ENCODE measurements at regions not wholly inside any gene's neighbourhood (a gene's known extent, or its start where the extent isn't known, plus 50 kb on each side); places are given as distances from the start of the nearest gene placed in this dataset.

DNA sequence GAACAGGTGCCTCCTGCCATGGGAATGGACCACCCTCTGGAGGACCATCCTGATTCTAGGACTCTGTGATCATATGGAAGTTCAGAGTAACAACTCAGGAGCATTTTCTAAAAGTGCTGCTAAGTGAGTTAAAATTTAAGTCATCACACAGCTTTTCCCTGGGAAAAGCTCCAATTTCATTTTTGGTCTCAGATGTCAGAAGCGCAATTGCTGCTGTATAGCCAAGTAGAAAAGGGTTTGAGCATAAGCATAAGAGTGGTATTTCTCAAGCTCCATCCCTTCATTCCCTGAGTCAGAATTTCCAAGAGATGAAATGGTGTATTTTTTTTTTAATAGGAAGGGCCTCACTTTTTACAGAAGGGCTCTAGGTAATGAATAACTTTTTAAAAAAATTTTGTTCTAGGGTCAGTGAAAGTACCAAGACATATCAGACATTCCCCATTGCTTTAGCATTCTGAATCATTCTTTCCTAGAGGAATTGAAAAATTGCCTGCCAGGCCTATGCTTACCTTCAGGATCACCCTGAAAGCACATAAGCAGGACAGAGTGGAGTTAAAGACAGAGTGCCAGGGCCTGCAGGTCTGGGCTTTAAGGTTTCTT, 564.5 kb upstream of the ISX start:
- TF ChIP-seq, protein P1, sequence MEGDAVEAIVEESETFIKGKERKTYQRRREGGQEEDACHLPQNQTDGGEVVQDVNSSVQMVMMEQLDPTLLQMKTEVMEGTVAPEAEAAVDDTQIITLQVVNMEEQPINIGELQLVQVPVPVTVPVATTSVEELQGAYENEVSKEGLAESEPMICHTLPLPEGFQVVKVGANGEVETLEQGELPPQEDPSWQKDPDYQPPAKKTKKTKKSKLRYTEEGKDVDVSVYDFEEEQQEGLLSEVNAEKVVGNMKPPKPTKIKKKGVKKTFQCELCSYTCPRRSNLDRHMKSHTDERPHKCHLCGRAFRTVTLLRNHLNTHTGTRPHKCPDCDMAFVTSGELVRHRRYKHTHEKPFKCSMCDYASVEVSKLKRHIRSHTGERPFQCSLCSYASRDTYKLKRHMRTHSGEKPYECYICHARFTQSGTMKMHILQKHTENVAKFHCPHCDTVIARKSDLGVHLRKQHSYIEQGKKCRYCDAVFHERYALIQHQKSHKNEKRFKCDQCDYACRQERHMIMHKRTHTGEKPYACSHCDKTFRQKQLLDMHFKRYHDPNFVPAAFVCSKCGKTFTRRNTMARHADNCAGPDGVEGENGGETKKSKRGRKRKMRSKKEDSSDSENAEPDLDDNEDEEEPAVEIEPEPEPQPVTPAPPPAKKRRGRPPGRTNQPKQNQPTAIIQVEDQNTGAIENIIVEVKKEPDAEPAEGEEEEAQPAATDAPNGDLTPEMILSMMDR (IDR thresholded peaks at IDR 0.05; ENCODE audit: low read depth, low read length) = no peak
- no peak for TF ChIP-seq POLR2A (IDR thresholded peaks at IDR 0.05; ENCODE audit: extremely low read depth, insufficient read length)
